Rectal smooth muscle tissue (tissue), 1 donor: ENCODE measurements at regions not wholly inside any gene's neighbourhood (a gene's known extent, or its start where the extent isn't known, plus 50 kb on each side); places are given as distances from the start of the nearest gene placed in this dataset.

Source experiments
- H3K27ac ChIP-seq: one replicate; pipeline ENCODE4 v1.7.0; 2013; ENCODE audit warnings: low read depth, low read length, inconsistent platforms
- H3K27me3 ChIP-seq: one replicate; pipeline ENCODE4 v1.7.0; 2013; ENCODE audit warnings: low read length; ENCODE audit not compliant: control insufficient read depth, insufficient read depth
- H3K36me3 ChIP-seq: one replicate; pipeline ENCODE4 v1.7.0; 2013; ENCODE audit warnings: low read length; ENCODE audit not compliant: control insufficient read depth, insufficient read depth
- H3K4me1 ChIP-seq: one replicate; pipeline ENCODE4 v1.7.0; 2013; ENCODE audit warnings: low read length; ENCODE audit not compliant: control insufficient read depth, insufficient read depth
- H3K4me3 ChIP-seq: one replicate; pipeline ENCODE4 v1.7.0; 2013; ENCODE audit warnings: low read length
- H3K9ac ChIP-seq: one replicate; pipeline ENCODE4 v1.7.0; 2013; ENCODE audit warnings: low read length

DNA sequence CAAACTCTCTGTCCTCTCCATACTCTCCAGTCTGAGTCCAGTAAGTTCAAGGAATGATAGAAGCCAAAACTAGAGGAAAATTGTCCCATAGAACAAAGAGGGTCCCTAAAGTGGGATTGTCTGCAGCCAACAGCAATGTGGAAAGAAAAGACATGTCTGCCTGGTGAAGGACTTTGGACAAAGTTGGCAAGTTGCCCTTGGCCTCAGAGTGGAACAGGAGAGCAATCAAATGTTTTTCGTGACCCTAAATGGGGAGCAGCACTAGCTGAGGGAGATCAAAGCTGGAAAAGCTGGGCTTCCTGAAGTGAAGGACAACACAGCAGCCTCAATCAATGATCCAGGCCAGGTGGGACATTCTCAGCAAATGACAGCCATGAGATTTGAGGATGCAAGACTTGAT, 183.5 kb downstream of the CHD9NB start:
- Histone ChIP-seq H3K9ac (no peak overlapping the region), H3K36me3 (no peaks in the 10 kb centered on the region), H3K4me1 (no peaks in the 10 kb centered on the region), H3K27ac (no peak overlapping the region), H3K4me3 (no peak overlapping the region), H3K27me3 (no peaks in the 10 kb centered on the region)

GRCh38 chr16:52863000-52863399, 189.7 kb downstream of the CHD9NB start:
- H3K36me3 ChIP-seq: no peaks in the 10 kb centered on the region

DNA sequence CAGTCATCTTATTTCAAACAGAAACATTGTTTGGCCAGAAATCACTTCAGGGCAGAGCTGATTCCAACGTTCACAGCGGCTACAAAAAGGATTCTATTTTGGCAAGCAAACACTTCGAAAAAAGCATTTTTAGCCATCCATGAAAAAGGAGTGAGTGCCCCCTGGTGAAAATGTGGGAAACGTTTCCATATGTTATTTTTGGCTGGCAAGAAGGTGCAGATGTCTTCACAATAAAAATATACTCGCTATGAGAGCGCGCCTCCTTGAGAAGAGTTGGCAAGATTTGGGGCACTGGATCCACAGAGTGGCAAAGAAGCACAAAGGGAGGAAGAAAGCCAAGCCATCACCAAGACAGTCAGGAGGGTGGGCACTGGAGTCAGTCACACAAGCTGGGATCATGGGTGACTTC, 191.1 kb downstream of the CHD9NB start:
- Histone ChIP-seq H3K27ac (no peak overlapping the region), H3K27me3 (no peaks in the 10 kb centered on the region), H3K36me3 (no peaks in the 10 kb centered on the region), H3K4me3 (no peak overlapping the region), H3K9ac (no peak overlapping the region), H3K4me1 (no peaks in the 10 kb centered on the region)

More at GRCh38 chr16:52863000-52863399, 189.7 kb downstream of the CHD9NB start:
- H3K9ac ChIP-seq: no peak overlapping the region
- H3K4me1 ChIP-seq: no peaks in the 10 kb centered on the region
- no peaks in the 10 kb centered on the region for H3K27me3 ChIP-seq
- no peak overlapping the region for H3K27ac ChIP-seq
- H3K4me3 ChIP-seq: no peak overlapping the region

- Histone ChIP-seq H3K36me3 (no peaks in the 10 kb centered on the region), H3K27ac (no peak overlapping the region), H3K4me1 (no peaks in the 10 kb centered on the region), H3K4me3 (no peak overlapping the region), H3K9ac (no peak overlapping the region), H3K27me3 (no peaks in the 10 kb centered on the region)
Measured at GRCh38 chr16:52855463-52855862, 197.2 kb downstream of the CHD9NB start.

DNA sequence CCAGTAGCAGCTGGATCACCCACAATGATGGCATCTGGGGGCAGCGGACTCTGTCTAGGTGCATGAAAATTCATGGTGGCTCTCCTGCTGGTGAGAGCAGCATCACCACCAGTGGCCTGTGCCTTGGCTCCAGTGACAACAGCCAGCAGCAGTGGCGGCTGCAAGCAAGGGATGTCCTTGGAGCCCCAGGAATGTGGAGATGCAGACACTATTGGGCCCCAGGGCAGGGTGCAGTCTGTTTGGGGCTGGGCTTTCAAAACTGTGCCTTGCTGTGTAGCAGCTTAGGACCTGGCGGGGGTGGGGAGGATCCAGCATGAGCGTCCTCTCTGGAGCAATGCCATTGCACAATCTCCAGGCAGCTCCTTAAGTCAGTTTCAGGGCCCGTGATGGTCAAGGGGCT, 199.7 kb downstream of the CHD9NB start:
- Histone ChIP-seq H3K4me3 (no peak overlapping the region), H3K4me1 (no peaks in the 10 kb centered on the region), H3K36me3 (no peaks in the 10 kb centered on the region), H3K9ac (no peak overlapping the region), H3K27ac (no peak overlapping the region), H3K27me3 (no peaks in the 10 kb centered on the region)

DNA sequence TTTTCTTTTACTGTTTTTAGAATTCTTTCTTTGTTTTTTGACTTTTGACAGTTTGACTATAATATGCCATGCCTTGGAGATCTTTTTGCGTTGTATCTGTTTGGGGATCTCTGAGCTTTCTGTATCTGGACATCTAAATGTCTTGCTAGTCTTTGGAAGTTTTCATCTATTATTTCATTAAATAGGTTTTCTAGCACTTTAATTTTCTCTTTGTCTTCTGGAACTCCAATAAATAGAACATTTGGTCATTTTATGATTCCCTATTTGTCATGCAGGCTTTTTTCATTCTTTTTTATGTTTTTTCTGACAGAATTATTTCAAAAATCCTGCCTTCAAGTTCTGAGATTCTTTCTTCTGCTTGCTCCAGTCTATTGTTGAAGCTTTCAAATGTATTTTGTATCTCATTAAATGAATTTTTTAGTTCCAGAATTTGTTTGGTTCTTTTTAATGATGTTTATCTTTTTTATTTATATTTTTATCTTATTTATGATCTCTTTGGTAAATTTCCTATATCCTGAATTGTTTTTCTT, 201.4 kb downstream of the CHD9NB start:
- Histone ChIP-seq H3K9ac (no peak overlapping the region), H3K4me3 (no peak overlapping the region), H3K27me3 (no peaks in the 10 kb centered on the region), H3K36me3 (no peaks in the 10 kb centered on the region), H3K4me1 (no peaks in the 10 kb centered on the region), H3K27ac (no peak overlapping the region)

DNA sequence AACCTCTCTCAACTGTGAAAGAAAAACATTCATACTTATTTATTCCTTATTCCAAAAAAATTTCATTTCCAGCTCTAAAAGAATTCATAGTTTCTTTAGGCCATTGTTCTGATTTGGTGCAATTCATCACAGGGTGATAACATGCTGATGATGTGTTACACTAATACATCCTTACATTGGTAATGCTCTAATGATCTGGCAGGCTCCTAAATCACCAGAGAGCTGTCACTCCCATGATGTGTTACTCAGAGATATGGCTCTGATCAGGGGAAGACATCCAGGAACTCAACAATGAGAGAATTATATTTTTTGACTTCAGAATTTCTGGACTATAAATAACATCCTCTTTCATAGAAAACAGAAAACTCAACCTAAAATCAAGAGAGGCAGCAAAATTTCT, 209.3 kb downstream of the CHD9NB start:
- Histone ChIP-seq H3K27me3 (no peaks in the 10 kb centered on the region), H3K27ac (no peak overlapping the region), H3K4me1 (no peaks in the 10 kb centered on the region), H3K36me3 (no peaks in the 10 kb centered on the region), H3K9ac (no peak overlapping the region), H3K4me3 (no peak overlapping the region)

- Histone ChIP-seq H3K27ac (no peak overlapping the region), H3K27me3 (no peaks in the 10 kb centered on the region), H3K4me1 (no peaks in the 10 kb centered on the region), H3K9ac (no peak overlapping the region), H3K36me3 (no peaks in the 10 kb centered on the region), H3K4me3 (no peak overlapping the region)
Measured at GRCh38 chr16:52837251-52837650, 215.4 kb downstream of the CHD9NB start.

GRCh38 chr16:52834736-52835465, 217.8 kb downstream of the CHD9NB start:
- no peak overlapping the region for H3K4me3 ChIP-seq
- no peak overlapping the region for H3K9ac ChIP-seq
- H3K27me3 ChIP-seq: no peaks in the 10 kb centered on the region
- no peak overlapping the region for H3K27ac ChIP-seq
- H3K36me3 ChIP-seq: no peaks in the 10 kb centered on the region
- H3K4me1 ChIP-seq: no peaks in the 10 kb centered on the region

DNA sequence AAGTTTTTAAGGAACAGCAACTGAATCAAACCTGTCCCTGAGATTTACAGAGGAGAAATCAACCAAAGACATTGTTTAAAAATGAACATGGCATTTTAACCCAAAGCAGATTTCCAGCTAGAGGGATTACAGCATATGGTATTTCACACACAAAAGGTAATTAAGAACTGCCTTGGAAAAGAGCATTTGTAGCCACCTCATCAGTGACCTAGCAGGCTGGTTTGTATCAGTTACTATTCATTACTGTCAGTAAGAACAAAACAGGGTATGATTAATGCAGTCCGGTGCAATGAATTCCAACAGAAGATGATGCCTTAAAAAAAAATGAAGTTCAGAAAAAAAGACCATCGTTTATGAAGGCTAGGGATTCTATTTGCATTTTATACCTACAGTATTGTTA, 219.9 kb downstream of the CHD9NB start:
- Histone ChIP-seq H3K9ac (no peak overlapping the region), H3K4me1 (no peaks in the 10 kb centered on the region), H3K36me3 (no peaks in the 10 kb centered on the region), H3K27me3 (no peaks in the 10 kb centered on the region), H3K27ac (no peak overlapping the region), H3K4me3 (no peak overlapping the region)

GRCh38 chr16:52827456-52827855, 225.2 kb downstream of the CHD9NB start:
- Histone ChIP-seq H3K27me3 (no peaks in the 10 kb centered on the region), H3K27ac (no peak overlapping the region), H3K36me3 (no peaks in the 10 kb centered on the region), H3K4me3 (no peak overlapping the region), H3K4me1 (no peaks in the 10 kb centered on the region), H3K9ac (no peak overlapping the region)

DNA sequence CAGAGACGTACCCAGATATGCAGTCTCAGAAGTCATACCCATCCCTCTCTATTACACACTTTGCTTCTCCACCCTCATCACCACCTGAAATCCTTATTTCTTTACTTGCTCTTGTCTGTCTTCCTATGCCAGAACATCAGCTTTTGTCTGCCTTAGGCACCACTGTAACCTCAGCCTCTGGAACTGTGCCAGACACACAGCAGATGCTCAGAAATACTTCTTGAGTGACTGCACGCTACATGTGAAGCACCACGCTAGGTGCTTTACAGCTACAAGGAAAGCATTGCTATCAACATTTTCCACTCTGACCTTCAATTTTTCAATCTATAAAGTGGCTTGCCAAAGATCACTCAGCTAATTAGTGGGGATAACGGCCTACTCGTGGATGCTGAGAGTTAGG, 226.8 kb downstream of the CHD9NB start:
- H3K4me1 ChIP-seq: no peaks in the 10 kb centered on the region
- H3K27me3 ChIP-seq: no peaks in the 10 kb centered on the region

DNA sequence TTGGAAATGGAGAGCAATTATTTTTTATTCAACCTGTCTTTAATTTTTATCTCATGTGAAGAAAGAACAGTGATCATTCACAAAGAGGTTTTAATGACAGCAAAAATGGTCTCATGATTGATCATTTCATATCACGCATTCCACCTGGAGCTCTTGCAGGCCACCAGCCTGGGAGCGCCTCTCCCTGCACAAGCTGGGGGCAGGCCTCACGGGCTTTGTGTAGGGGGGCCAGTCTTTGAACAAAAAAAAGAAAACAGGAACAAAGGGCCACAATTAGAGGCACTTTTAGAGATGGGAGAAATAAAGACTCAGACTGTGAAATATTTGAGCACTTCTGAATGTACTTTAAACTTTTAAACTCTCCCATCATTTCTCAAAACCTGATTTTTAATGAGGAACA, 232.9 kb downstream of the CHD9NB start:
- Histone ChIP-seq H3K27me3 (no peaks in the 10 kb centered on the region), H3K9ac (no peak overlapping the region), H3K27ac (no peak overlapping the region), H3K36me3 (no peaks in the 10 kb centered on the region), H3K4me1 (no peaks in the 10 kb centered on the region), H3K4me3 (no peak overlapping the region)

More for the DNA sequence above, 226.8 kb downstream of the CHD9NB start:
- H3K9ac ChIP-seq: no peak overlapping the region
- H3K4me3 ChIP-seq: no peak overlapping the region
- no peak overlapping the region for H3K27ac ChIP-seq
- H3K36me3 ChIP-seq: no peaks in the 10 kb centered on the region
